ENCODE measurements at regions not wholly inside any gene's neighbourhood (a gene's known extent, or its start where the extent isn't known, plus 50 kb on each side); places are given as distances from the start of the nearest gene placed in this dataset.
A peak's percentile ranks its signal among the peaks of the same experiment; 100 is the strongest.
"Not testable (repeated sequence)": the region's sequence is repeated elsewhere in the genome, so short reads cannot be mapped to it uniquely, and the experiment has no call there.

DNA sequence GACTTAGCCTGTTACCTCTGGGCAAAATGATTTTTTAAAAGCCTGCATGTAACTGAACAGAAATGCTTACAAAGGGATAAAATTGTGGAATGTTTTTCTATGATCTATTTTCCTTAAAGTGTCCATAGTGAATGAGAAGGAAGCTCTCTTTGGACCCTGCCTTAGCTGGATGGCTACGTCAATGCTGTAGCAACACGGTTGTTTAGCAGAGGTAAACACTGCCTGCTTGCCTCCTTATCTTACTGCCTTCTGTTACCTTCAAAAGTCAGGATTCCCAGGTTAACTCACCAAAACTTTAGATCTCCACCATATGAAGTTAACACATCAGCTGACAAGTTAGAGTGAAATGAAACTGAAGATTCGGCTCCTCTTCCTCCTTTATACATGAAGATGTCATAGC is 402.6 kb downstream of the SAMD5 start:
- no peak for DNase-seq (ENCODE audit: low read depth)

DNA sequence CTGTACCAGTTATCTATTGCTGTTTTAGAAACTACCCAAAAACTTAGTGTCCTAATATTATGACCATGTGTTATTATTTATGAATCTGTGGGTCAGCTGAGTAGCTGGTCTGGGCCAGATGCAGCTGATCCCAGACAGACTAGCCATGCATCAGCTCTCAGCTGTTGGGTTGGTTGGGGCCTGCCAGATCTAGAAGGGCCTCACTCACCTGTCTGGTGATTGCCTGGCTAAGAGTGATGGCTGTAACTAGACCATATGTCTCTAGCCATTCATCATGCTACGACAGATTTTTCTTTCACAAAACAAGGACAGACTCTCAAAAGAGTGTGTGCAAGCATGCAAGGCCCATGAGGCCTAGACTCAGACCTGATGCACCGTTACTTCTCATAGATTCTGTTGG is 403.2 kb downstream of the SAMD5 start:
- DNase-seq (ENCODE audit: low read depth), result no peak

DNA sequence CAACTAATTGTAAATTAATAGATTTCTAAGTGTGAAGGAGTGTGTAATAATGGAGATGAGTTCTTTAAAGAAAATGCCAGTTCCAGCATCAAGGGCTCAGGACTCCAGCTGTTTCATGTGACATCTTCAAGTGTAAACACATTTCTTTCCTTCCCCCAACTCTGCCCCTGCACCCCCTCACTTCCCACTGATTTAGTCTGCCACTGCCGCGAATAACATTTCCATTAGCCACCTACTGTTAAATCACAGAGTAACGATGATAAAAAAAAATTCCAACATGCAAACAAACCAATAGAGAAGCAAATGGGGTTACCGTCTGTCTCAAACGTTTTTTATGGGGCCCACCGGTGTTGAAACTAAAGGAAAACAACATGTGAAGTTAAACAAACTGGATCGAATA is 414.3 kb downstream of the SAMD5 start:
- no peak for DNase-seq (ENCODE audit: low read depth)

DNA sequence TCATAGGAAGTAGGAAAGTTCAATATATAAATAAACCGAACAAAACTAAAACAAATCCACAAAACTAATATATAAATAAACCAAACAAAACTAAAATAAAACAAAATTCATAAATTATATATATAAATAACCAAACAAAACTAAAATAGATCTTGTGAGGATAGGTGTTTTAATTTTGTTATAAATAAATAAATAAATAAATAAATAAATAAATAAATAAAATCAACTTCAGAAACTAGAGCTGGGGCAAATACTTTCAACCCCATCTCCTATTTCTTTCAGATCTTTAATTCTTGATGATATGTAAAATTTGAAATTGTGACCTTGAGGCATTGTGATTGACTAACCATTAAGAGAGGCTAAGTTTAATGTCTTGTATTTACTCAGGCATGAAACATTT is 416.1 kb downstream of the SAMD5 start:
- DNase-seq (ENCODE audit: low read depth), result no peak

DNA sequence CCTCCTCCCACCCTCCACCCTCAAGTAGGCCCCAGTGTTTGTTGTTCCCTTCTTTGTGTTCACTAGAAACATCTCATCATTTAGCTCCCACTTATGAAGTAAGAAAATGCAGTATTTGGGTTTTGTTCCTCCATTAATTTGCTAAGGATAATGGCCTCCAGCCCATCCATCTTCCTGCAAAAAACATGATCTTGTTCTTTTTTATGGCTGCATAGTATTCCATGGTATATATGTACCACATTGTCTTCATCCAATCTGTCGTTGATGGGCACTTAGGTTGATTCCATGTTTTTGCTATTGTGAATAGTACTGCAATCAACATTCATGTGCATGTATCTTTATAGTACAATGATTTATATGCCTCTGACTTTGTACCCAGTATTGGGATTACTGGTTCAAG is 416.8 kb upstream of the SASH1 start:
- DNase-seq (ENCODE audit: low read depth), result no peak

DNA sequence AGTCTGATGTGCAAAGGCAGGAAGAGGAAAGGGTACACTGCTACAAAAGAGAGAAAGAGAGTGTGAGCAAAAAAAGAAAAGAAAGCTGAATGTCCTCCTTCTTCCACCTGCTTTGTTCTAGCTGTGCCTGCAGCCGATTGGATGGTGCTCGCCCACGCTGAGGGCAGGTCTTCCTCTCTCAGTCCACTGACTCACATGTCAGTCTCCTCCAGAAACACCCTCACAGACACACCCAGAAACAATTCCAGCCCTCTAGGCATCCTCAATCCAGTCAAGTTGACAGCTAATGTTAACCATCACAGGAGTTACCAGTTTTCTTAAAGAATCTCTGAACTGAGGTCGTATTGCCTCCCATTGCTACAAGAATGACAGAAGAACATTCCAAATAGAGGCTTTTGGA is 411.9 kb upstream of the SASH1 start:
- no peak for DNase-seq (ENCODE audit: low read depth)

DNA sequence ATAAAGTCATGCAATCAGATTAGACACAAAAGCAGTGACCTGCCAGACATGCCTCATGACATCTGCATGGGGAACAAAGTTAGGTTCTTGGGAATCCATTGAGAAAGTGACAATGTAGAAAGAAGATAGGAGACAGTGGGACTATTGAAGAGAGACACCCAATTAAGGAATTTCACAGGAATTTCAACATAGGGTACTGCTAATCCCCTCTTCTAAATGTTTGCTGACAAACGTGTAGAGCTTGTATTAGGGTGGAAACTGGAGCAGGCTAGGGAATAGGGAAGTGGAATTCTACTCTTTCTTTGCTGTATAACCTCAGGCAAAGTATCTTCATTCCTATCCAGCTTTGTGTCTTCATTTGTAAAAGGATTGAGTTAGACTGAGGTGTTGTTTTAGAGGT is 409.4 kb upstream of the SASH1 start:
- DNase-seq (ENCODE audit: low read depth), result no peak

DNA sequence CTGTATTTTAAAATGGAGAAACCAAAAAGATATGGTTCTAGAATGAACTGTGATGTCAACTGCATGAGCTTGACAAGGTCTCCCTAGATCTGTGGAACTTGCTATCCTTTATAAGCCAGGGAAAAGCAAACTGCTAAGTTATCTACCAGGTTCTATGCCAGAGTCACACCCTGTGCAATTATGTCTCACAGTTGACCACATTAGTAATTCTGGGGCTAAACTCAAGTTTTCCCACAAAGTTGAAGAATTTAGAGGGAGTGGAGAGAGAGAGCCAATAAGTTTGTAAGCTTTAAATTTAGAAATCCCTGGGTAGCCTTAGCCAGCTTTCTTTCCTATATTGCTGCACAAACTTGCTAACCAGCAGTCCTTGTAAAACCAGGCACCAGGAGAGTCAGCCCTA is 407.0 kb upstream of the SASH1 start:
- DNase-seq (ENCODE audit: low read depth), result no peak

DNA sequence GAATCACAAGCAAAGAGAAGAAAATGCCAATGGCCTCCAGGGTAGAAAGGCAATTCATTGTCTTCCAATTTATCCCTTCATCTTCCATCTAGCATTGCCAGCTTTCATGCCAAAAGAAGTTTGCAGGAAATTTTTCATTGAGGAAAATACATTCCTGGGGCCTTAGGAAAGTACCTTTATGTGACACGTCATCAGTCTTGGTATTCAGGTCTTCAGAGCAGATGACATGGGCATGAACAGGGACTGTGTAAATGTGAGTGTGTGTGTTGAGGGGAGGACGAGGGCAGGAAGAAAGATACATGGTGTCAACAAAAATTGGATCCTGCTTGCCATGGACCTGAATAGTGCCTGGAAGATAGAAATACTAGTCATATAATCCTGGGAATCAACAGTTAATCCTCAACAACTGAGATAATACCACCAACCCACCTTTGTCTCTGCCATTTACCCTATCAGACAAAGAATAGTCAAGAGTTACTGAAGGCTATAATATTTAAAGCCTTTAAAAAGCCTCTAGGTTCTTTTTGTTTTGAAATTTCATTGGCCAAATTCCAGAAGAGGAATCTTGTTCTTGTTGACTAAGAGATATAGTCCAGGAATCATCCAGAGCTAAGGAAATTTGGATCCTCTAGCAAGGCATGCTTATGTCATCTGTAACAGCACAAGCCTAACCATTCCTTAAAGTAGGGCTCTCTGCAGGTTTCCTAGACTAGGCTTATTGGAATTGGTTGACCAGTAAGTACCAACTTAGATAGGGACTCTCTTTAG is 405.8 kb upstream of the SASH1 start:
- DNase-seq (ENCODE audit: low read depth), result no peak

DNA sequence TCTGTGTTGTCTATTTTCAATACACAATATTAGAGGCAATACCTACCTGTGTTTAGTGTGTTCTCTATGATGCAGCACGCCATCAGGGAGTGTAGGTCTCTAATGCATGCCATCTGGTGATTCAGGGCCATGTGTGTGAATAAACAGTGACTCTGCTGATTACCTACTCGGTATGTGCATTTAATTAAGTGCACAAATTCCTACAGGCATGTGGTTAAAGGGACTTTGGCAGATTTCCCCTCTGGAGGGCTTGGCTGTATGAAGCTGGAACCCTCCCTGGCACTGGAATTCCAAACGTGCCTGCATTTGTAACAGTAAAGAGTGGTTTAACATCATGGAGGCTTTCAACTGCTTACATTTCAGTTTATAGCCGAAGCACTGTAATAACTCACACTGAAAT is 401.5 kb upstream of the SASH1 start:
- DNase-seq (ENCODE audit: low read depth), result no peak

DNA sequence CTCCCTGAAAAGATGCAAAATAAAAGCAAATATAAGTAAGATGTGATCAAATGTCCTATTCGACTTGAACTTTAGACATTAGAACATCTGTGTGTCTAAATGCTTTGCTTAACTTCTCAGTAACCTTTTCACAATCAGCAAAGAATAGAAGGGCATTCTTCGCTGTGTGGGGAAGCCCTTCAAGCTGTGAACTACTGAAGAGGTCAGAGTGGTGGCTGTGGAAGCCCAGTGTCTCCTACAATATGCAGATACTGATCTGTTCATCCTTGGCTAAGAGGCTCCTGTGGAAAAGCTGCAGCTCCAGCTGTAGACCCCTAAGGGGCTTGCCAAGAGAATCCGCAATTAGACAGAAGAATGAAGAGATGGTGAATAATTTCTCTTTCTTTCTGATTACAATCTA is 400.3 kb upstream of the SASH1 start:
- no peak for DNase-seq (ENCODE audit: low read depth)

DNA sequence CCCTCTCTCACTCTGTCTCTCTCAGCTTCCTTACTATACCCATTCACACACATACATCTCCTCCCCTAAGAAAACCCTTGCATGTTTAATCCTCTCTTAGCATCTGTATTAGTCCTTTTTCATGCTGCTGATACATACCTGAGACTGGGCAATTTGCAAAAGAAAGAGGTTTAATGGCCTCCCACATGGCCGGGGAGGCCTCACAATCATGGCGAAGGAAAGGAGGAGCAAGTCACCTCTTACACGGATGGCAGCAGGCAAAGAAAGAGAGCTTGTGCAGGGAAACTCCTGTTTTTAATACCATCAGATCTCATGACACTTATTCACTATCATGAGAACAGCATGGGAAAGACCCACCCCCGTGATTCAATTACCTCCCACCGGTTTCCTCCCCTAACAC is 398.5 kb upstream of the SASH1 start:
- DNase-seq (ENCODE audit: low read depth), result no peak

DNA sequence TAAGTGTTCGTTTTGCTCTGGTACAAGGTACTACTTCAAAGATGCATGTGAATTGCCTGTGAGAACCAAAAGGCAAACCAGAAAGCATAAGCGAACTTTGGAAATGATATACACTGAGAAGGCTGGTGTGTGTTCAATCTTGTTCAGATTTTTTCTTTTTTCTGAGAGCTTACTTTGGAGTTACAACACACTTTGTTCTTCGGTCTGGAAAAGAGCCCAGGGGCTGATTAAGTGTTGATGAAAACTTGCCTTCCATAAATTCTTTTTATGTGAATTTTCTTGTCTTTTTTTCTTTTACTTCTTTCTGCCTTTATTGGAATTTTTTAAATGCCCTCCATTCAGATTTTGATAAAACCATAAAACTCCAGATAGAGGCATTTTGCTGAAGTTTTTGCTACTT is 395.1 kb upstream of the SASH1 start:
- no peak for DNase-seq (ENCODE audit: low read depth)

DNA sequence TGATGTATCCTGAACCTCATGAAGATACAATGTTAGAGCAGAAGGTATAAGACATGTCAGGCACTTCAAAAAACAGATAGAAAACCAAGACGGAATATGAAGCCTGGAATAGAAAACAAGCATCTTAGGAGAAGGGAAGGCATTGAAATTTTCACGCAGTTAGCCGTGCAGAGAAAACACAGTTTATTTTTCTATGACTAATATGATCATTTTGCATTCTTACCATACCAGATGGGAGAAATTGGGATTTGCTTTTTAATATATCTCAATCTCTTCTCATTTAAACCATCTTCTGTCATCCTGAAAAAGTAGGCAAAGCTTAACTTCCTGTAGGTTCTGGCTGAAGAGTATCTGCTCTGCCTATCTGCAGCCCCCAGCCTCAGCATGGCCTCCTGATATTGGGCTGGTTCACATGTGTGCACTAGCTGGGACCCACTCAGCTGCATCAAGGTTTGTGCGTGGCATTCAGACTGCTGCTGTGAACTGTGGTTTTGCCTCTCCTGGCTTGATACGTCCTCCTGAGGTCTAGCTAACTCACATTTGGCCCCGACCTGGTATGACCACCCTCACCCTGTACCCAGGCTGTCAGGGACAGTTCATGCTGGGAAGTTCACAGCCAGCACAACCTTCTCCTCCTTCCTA is 392.5 kb upstream of the SASH1 start:
- DNase-seq (ENCODE audit: low read depth), result peak; percentile 10

DNA sequence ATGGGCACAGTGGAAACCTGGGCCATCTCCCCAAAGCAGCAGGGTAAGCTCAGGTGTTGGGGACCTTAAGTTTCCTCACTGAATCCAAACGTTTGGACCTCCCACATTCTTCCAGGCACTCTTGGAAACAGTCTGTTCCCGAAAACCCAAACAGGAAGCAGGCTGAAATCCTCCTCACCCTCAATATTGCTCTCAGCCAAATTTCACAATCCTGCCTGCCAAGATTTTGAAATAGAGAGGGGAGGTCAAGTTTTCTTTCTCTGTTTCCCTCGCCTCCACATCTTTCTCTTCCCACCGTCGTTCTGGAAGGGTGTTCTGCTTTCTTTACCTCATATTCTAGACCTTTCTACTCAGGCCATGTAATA is 392.0 kb upstream of the SASH1 start:
- DNase-seq (ENCODE audit: low read depth), result peak; percentile 5

DNA sequence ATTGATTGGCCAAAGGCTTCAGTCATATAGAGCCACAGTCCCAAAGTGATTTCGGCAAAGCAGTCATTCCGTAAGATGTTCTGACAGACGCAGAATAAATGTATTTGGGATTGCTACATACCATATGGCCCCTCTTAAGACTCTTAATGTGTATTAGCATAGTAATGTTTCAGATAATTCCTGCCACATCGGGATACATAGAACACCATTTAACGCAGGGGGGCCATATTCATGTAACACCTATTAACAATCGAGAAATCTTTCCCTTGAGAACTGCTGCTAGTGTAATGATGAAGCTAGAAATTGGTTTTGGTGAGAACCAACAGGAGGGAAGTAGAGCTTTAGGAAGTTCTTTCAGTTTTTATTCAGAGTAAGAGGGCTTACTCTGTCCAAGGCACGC is 390.9 kb upstream of the SASH1 start:
- no peak for DNase-seq (ENCODE audit: low read depth)

DNA sequence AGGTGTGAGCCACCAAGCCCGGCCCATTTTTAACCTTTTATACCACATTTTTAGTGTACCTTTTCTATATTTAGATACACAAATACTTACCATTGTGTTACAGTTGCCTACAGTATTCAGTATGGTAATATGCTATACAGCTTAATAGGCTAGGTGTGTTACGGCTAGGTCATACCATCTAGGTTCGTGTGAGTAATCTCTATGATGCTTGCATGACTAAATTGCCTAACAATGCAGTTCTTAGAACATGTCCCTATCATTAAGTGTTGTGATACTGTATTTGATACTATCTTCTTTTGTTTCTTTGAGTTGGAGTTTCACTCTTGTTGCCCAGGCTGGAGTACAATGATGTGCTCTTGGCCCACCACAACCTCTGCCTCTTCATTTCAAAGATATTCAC is 387.7 kb upstream of the SASH1 start:
- peak; percentile 23 for DNase-seq (ENCODE audit: low read depth)

DNA sequence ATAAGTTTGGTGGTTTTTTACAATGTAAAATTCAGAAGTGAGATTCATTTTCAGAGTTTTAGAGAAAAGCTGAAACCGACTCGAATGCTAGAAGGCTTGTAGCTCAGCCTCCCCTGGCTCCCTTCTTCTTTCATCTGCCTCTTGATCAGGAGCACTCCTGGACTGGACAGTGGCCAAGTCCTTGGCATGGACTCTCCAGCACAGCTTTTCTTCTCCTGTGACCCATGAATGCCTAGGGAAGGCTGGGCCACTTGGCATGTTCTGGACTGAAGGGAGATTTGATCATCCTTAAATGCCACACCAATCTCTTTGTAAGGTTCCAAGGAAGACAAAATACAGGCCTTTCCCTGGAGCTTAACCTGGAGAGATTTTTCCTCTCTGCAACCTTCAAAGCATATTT is 384.0 kb upstream of the SASH1 start:
- DNase-seq (ENCODE audit: low read depth), result no peak

DNA sequence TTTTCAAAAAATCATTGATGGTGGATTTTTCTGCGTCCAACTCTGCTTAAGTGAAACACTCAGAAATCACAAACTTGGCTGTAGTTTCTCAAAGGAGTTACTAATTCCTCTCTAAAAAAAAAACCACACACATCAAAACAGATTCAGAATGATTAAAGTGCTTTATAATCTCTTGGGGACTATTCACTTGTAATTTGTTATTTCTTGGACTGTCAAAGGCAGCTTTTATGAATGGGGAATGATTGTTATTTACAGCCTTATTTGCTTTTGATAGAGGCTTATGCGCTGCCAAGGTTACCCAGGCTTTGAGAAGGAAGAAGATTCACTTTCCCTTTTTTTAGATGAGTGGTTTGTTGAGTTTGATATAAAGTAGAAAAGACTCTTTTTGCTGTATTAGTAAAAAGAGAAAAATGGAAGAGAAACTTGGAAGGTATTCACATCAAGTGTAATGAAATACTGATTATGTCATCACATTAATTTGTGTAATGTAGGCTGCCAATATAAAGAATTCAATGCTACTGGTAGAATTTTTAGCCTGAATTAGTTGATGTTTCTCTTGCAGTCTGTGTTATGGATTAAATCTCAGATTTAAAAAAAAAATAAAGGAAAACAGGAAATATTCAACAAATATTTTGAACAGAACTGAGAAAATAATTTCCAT is 381.0 kb upstream of the SASH1 start:
- no peak for DNase-seq (ENCODE audit: low read depth)

DNA sequence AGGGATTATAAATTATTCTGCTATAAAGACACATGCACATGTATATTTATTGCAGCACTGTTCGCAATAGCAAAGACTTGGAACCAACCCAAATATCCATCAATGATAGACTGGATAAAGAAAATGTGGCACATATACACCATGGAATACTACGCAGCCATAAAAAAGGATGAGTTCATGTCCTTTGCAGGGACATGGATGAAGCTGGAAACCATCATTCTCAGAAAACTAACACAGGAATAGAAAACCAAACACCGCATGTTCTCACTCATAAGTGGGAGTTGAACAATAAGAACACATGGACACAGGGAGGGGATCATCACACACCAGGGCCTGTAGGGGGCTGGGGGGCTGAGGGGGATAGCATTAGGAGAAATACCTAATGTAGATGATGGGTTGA is 377.2 kb upstream of the SASH1 start:
- DNase-seq (ENCODE audit: low read depth), result not testable (repeated sequence)

DNA sequence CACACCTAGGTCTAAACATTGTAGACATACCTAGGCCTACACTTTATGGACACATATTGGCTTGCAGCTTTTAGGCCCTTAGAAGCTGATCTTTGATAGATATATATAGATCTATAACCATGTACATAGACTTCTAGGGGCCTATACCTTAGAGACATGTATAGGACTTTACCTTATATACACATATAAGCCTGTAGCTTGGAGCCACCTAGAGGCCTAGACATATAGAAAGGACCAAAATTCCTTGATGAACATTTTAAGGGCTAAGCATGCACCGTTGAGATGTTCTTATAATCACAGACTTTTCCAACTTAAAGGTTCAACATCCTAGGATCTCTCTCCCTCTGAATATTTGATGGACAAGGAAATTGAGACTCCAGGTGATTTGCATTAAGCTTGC is 371.7 kb upstream of the SASH1 start:
- peak; percentile 43 for DNase-seq (ENCODE audit: low read depth)

DNA sequence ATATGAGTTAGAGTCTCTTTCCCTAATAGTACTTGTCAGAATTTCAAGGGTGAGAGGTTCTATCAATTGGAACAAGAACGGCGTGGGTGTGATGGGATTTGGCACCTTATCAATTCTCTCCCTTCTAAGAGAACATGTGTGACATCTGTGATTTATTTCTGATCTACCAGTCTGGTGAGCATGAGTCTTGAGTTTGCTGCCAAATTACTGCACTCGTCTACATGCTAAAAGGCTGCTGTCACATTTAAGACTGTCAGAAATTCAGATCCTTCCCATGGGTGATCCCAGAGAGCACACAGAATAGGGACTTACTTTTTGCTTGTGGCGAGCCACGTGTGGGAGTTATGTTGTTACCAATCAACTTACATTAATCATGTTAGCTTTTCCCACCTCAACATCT is 370.2 kb upstream of the SASH1 start:
- no peak for DNase-seq (ENCODE audit: low read depth)

DNA sequence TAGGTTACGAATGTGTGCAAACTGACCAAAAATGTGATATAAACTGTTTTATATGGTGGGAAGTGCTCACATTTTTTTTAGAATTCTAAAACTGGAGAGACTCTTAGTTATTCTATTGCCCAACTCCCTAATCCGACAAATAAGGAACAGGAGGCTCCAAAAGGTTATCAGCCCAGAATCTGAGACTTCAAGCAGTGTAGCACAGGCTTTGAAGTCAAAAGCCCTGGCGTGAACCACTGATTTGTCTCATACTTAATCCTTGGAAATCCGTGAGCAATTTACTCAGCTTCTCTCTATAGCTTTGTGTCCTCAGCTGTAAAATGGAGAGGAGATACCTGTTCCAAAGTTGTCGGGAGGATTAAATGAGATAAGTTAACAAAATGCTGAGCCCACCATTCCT is 368.8 kb upstream of the SASH1 start:
- no peak for DNase-seq (ENCODE audit: low read depth)

DNA sequence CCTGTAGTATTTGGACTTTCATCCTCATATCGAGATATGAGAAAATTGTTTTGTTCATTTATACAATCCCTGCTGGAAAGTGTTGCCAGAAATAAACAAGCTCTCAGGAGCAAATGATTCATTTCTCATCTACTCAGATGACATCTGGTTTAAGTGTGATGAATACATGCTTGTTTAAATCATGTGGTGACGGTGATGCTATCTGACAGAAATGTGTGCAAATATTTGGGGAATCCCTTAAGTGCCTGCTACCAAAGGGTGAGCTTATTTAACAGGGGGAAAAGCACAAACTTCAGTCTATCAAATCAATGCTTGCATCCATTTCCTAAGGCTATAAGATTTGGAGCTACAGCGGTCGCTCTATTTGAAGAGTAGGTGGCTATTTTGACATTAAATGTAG is 368.3 kb upstream of the SASH1 start:
- DNase-seq (ENCODE audit: low read depth), result peak; percentile 61
